ENCODE measurements at regions not wholly inside any gene's neighbourhood (a gene's known extent, or its start where the extent isn't known, plus 50 kb on each side); places are given as distances from the start of the nearest gene placed in this dataset.
"Not testable (repeated sequence)": the region's sequence is repeated elsewhere in the genome, so short reads cannot be mapped to it uniquely, and the experiment has no call there.

- no peak for DNase-seq
These were observed 102.1 kb downstream of the SHCBP1 start for GRCh38 chr16:46519063-46519462.

GRCh38 chr16:46496701-46497100, 124.5 kb downstream of the SHCBP1 start:
- DNase-seq, result no peak

- DNase-seq, result no peak
These were observed 138.3 kb downstream of the SHCBP1 start for GRCh38 chr16:46482895-46483294.

- no peak for DNase-seq
These were observed 154.9 kb downstream of the SHCBP1 start for GRCh38 chr16:46466239-46466638.

- not testable (repeated sequence) for DNase-seq
These were observed 166.4 kb downstream of the SHCBP1 start for GRCh38 chr16:46454801-46455200.

- DNase-seq, result no peak
These were observed 192.8 kb downstream of the SHCBP1 start for GRCh38 chr16:46428108-46429061.

- no peak for DNase-seq
These were observed 193.7 kb downstream of the SHCBP1 start for GRCh38 chr16:46427340-46428107.

GRCh38 chr16:46426336-46426735, 194.8 kb downstream of the SHCBP1 start:
- no peak for DNase-seq

GRCh38 chr16:46404028-46404427, 217.2 kb downstream of the SHCBP1 start:
- no peak for DNase-seq

- not testable (repeated sequence) for DNase-seq
These were observed 222.6 kb downstream of the SHCBP1 start for GRCh38 chr16:46398559-46398958.

- DNase-seq, result not testable (repeated sequence)
These were observed 224.3 kb downstream of the SHCBP1 start for GRCh38 chr16:46396883-46397270.

- not testable (repeated sequence) for DNase-seq
These were observed 224.9 kb downstream of the SHCBP1 start for GRCh38 chr16:46396131-46396882.

GRCh38 chr16:46395391-46395921, 225.7 kb downstream of the SHCBP1 start:
- DNase-seq, result not testable (repeated sequence)

- peak; percentile 32 for DNase-seq
These were observed 226.2 kb downstream of the SHCBP1 start for GRCh38 chr16:46394963-46395362.

GRCh38 chr16:46394149-46394548, 227.0 kb downstream of the SHCBP1 start:
- DNase-seq, result not testable (repeated sequence)

- DNase-seq, result not testable (repeated sequence)
These were observed 228.1 kb downstream of the SHCBP1 start for GRCh38 chr16:46392930-46393722.

- DNase-seq, result not testable (repeated sequence)
These were observed 230.3 kb downstream of the SHCBP1 start for GRCh38 chr16:46390660-46391462.

GRCh38 chr16:46389561-46390041, 231.6 kb downstream of the SHCBP1 start:
- peak; percentile 54 for DNase-seq

- not testable (repeated sequence) for DNase-seq
These were observed 232.2 kb downstream of the SHCBP1 start for GRCh38 chr16:46388939-46389491.

GRCh38 chr16:46388354-46388753, 232.8 kb downstream of the SHCBP1 start:
- DNase-seq, result peak; percentile 12
